Neural cell (in vitro differentiated cells): ENCODE measurements at regions not wholly inside any gene's neighbourhood (a gene's known extent, or its start where the extent isn't known, plus 50 kb on each side); places are given as distances from the start of the nearest gene placed in this dataset.

ENCODE experiments used
- CTCF ChIP-seq: fragments of 450-650 bp; IDR thresholded peaks from 2 replicates; pipeline ENCODE4 v1.5.1; 2014; ENCODE audit warnings: antibody characterized with exemption, mild to moderate bottlenecking, moderate library complexity; ENCODE audit not compliant: poor library complexity, severe bottlenecking
- EP300 ChIP-seq: fragments of 450-650 bp; conservative IDR thresholded peaks from 2 replicates; pipeline ENCODE4 v1.6.1; 2014; ENCODE audit warnings: antibody characterized with exemption, mild to moderate bottlenecking, moderate library complexity; ENCODE audit not compliant: poor library complexity, severe bottlenecking
- EZH2 ChIP-seq: fragments of 200-600, 300-800 bp; shearing (Covaris generic), sonication (generic); IDR thresholded peaks from 2 replicates; pipeline ENCODE4 v1.6.1; 2014; ENCODE audit warnings: antibody characterized with exemption, low read length, borderline replicate concordance, mild to moderate bottlenecking; ENCODE audit not compliant: insufficient read depth, poor library complexity, severe bottlenecking
- MXI1 ChIP-seq: fragments of 450-650 bp; conservative IDR thresholded peaks from 2 replicates; pipeline ENCODE4 v1.6.1; 2014; ENCODE audit warnings: antibody characterized with exemption, mild to moderate bottlenecking; ENCODE audit not compliant: poor library complexity, severe bottlenecking
- POLR2AphosphoS5 ChIP-seq: IDR thresholded peaks from 2 replicates; pipeline ENCODE4 v1.6.1; 2012
- RAD21 ChIP-seq: fragments of 450-650 bp; conservative IDR thresholded peaks from 2 replicates; pipeline ENCODE4 v1.6.1; 2014; ENCODE audit warnings: antibody characterized with exemption, mild to moderate bottlenecking, moderate library complexity
- SMC3 ChIP-seq: fragments of 450-650 bp; conservative IDR thresholded peaks from 2 replicates; pipeline ENCODE4 v1.6.1; 2014; ENCODE audit warnings: antibody characterized with exemption, mild to moderate bottlenecking, moderate library complexity; ENCODE audit not compliant: poor library complexity
- TAF1 ChIP-seq: IDR thresholded peaks from 2 replicates; pipeline ENCODE4 v1.6.1; 2012; ENCODE audit warnings: low read depth

DNA sequence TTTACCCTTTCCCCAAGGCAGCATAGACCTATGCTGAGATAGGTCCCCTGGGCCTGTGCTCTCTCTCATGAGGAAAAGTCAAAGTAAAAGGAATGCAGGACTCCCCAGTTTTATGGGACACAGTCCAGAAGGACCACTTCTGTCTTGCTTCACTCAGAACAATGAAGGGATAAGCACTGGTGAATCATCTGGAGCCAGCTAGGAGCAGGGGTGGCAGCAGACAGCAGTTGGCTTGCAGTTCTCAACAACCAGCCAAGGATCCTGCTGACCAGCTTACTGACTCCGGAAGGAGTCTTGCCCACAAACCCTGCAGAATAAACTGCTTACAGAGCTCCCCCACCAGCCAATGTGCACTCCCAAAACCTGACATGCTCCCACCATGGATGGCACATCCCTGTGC, 152.1 kb upstream of the GHITM start:
- TF ChIP-seq CTCF, result no peak
- TF ChIP-seq SMC3, result no peak
- TF ChIP-seq EZH2, result no peak
- no peak for TF ChIP-seq EP300
- no peak for TF ChIP-seq POLR2AphosphoS5
- TF ChIP-seq MXI1, result no peak
- TF ChIP-seq RAD21, result no peak
- no peak for TF ChIP-seq TAF1
